Ovary (tissue), 7 donors: ENCODE measurements at regions not wholly inside any gene's neighbourhood (a gene's known extent, or its start where the extent isn't known, plus 50 kb on each side); places are given as distances from the start of the nearest gene placed in this dataset.

Source experiments
- DNase-seq, 5 donors: peaks; one replicate each; pipeline ENCODE4 v3.0.0-alpha.2; 2019 to 2020
- H3K27ac ChIP-seq, 2 donors: fragments of 200-600 bp; one replicate each; pipeline versions ENCODE4 v1.5.1 to v1.8.0; 2019 to 2022
- H3K27me3 ChIP-seq: fragments of 200-600 bp; one replicate; pipeline ENCODE4 v1.8.0; 2022
- H3K36me3 ChIP-seq: fragments of 200-600 bp; sonication (generic); one replicate; pipeline ENCODE4 v1.5.1; 2019
- H3K4me1 ChIP-seq: one replicate; pipeline ENCODE4 v1.8.1; 2013; ENCODE audit warnings: mild to moderate bottlenecking, moderate library complexity; ENCODE audit not compliant: insufficient read depth
- H3K4me3 ChIP-seq: fragments of 200-600 bp; sonication (generic); one replicate; pipeline ENCODE4 v1.5.1; 2017
- H3K9me3 ChIP-seq, 2 donors: fragments of 200-600 bp in 1 of 2; sonication (generic) in 1 of 2; one replicate each; pipeline versions ENCODE4 v1.5.1 to v1.8.1; 2013 to 2019; ENCODE audit warnings: mild to moderate bottlenecking in 1 of 2, moderate library complexity in 1 of 2
- EP300 ChIP-seq: sonication (generic); formaldehyde crosslinking; IDR thresholded peaks from one replicate; pipeline ENCODE4 v1.6.1; 2017; ENCODE audit warnings: antibody characterized with exemption
- POLR2A ChIP-seq: fragments of 450-650 bp; IDR thresholded peaks from one replicate; pipeline ENCODE4 v1.6.1; 2017; ENCODE audit warnings: antibody characterized with exemption, mild to moderate bottlenecking, moderate library complexity
- WGBS, 3 donors: extraction: QIAGEN DNeasy Blood & Tissue Kit in 1 of 3; methylation state at CpG; one replicate each; pipeline versions ENCODE4 v1.1.5 to v1.1.7; 2013 to 2017; 5-methylcytosine and 5-hydroxymethylcytosine counted together
- intact Hi-C, 4 donors: fragments of 100-400 bp; cut with DNase I; formaldehyde crosslinking; loops; one replicate each; pipeline versions ENCODE4 v1.11.0 to v1.15.1; 2022 to 2023
- TF ChIP-seq, protein P1 (sequence below), 3 donors: fragments of 450-650 bp in 2 of 3; fragments of 200-600 bp in 1 of 3; IDR thresholded peaks; one replicate each; pipeline versions ENCODE4 v1.5.1 to v1.8.0; 2016 to 2022; ENCODE audit warnings: antibody characterized with exemption in 3 of 3, mild to moderate bottlenecking in 1 of 3
- donor health status: DM: no; HTN: no; CAD: no; lungs with moderate emphysema.
- donor health status: DM: no; HTN: no; CAD: no.
- donor health status: Bipolar disorder and iron deficiency.
- donor health status: DM: no; HTN: no; CAD: no.
- donor health status: DM: yes; HTN: yes; CAD: no.

DNA sequence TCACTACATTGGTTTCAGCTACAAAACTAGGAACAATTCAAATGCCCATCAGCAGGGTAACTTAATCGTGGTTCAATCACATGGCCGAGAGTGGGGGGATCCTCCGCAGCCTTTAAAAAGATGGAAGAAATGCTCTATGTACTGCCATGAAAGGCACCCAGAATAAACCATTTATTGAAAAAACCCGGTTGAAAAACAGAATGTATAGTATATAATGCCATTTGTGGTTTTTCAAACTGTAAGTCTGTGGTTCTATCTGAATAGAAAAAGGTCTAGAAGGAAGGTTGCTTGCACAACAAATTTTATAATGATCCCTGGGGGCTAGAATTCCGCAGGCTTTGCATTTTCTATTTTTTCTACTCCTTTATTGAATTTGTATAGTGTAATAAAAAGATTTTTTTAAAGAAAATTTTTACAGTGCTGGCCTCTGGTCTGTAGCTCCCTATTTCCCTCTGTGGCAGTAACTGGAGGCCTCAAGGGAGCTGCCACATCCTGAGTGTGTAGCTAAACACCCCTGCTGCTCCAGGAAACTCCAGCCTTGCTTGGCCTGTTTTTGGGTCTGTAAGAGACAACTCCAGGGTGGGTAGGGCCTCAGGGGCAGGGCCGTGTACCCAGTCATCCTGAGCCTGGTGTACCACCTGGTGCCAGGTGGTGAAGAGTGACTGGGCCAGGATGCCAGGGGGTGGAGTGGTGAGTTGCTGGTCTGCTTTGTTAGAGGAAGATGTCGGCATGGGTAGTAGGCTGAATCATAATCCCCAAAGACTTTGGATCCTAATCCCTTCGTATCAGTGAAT is 51.5 kb upstream of the EPS8L3 start:
- TF ChIP-seq EP300 (no peak), POLR2A (no peak)
- TF ChIP-seq, protein P1, sequence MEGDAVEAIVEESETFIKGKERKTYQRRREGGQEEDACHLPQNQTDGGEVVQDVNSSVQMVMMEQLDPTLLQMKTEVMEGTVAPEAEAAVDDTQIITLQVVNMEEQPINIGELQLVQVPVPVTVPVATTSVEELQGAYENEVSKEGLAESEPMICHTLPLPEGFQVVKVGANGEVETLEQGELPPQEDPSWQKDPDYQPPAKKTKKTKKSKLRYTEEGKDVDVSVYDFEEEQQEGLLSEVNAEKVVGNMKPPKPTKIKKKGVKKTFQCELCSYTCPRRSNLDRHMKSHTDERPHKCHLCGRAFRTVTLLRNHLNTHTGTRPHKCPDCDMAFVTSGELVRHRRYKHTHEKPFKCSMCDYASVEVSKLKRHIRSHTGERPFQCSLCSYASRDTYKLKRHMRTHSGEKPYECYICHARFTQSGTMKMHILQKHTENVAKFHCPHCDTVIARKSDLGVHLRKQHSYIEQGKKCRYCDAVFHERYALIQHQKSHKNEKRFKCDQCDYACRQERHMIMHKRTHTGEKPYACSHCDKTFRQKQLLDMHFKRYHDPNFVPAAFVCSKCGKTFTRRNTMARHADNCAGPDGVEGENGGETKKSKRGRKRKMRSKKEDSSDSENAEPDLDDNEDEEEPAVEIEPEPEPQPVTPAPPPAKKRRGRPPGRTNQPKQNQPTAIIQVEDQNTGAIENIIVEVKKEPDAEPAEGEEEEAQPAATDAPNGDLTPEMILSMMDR (IDR thresholded peaks at IDR 0.05): no peak
- H3K4me3 ChIP-seq: no peak overlapping the region
- intact Hi-C loops: no loop called here
- H3K27me3 ChIP-seq: no peaks in the 10 kb centered on the region
- H3K4me1 ChIP-seq: peaks cover 3% of the 10 kb centered on the region
- peak in 1 of 5 donors; percentile 5 for DNase-seq
- no peaks in the 10 kb centered on the region for H3K36me3 ChIP-seq
- WGBS, 3 donors: 90 to 95% (median 91%) methylated on average over 8 of the region's 8 CpGs
- no peak overlapping the region for H3K27ac ChIP-seq
- no peaks in the 10 kb centered on the region for H3K9me3 ChIP-seq

DNA sequence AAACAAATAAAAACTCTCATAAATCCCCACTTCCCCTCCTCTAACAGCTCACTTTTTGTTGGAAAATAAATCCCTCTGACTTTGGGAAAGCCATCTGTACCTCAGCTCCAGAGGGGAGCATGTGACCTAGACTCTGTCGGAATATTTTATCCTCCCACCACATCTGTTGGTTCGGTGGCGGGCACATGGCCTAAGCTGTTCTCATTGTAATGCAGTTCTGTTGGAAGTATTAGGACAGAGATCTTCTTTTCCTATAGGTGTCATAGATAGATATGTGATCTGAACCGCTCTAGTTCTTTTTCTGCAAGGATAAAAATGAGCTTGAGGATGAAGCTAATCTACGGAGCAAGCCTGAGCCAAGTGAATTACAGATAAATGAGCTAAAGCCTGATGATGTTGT is 50.5 kb upstream of the EPS8L3 start:
- Histone ChIP-seq H3K4me1 (peaks cover 3% of the 10 kb centered on the region), H3K27ac (no peak overlapping the region), H3K27me3 (peaks cover 2% of the 10 kb centered on the region), H3K9me3 (no peaks in the 10 kb centered on the region), H3K4me3 (no peak overlapping the region), H3K36me3 (no peaks in the 10 kb centered on the region)
- TF ChIP-seq EP300 (no peak), POLR2A (no peak)
- TF ChIP-seq, protein P1 (IDR thresholded peaks at IDR 0.05): no peak
- 73 to 82% (median 74%) methylated on average over 5 of the region's 5 CpGs for WGBS, 3 donors
- intact Hi-C loops: no loop called here
- DNase-seq: no peak
